Activated T-cell treated with anti-CD3 and anti-CD28 coated beads, Interleukin-2, amount 50 U/mL, for 72 hours (primary cell): ENCODE measurements at regions not wholly inside any gene's neighbourhood (a gene's known extent, or its start where the extent isn't known, plus 50 kb on each side); places are given as distances from the start of the nearest gene placed in this dataset.

ENCODE experiments used
- ATAC-seq, 2 donors: fragments of 150-1000 bp; cut with Tn5 transposase; replicated peaks in 1 of 2; 2 replicates each; pipeline ENCODE4 v1.10.0; 2021; ENCODE audit warnings: moderate library complexity in 2 of 2, mild to moderate bottlenecking in 1 of 2
- DNase-seq, 2 donors: peaks; one replicate each; pipeline ENCODE4 v3.0.0; 2021 to 2022; ENCODE audit warnings: mixed read lengths in 1 of 2
- H3K27ac Mint-ChIP-seq: one replicate; pipeline ENCODE4 v1.8.0; 2022; ENCODE audit warnings: mild to moderate bottlenecking, moderate library complexity, mixed read lengths
- H3K27me3 Mint-ChIP-seq: one replicate; pipeline ENCODE4 v1.8.0; 2022; ENCODE audit warnings: low read depth, mixed read lengths
- H3K36me3 Mint-ChIP-seq, 2 donors: one replicate each; pipeline ENCODE4 v1.8.0; 2022; ENCODE audit warnings: mixed read lengths in 2 of 2, mild to moderate bottlenecking in 1 of 2; ENCODE audit not compliant: insufficient read depth in 2 of 2
- H3K4me1 Mint-ChIP-seq: one replicate; pipeline ENCODE4 v1.8.0; 2022; ENCODE audit warnings: low read depth, mixed read lengths
- H3K4me3 Mint-ChIP-seq, 2 donors: one replicate each; pipeline ENCODE4 v1.8.0; 2022; ENCODE audit warnings: mild to moderate bottlenecking in 2 of 2, mixed read lengths in 2 of 2, moderate library complexity in 2 of 2
- H3K9me3 Mint-ChIP-seq, 2 donors: one replicate each; pipeline ENCODE4 v1.8.0; 2022; ENCODE audit warnings: mixed read lengths in 2 of 2

- Mint-ChIP-seq H3K36me3 (no peaks in the 10 kb centered on the region), H3K4me1 (peaks cover 5% of the 10 kb centered on the region), H3K27me3 (no peaks in the 10 kb centered on the region), H3K9me3 (peaks cover 0 to 3% of the 10 kb centered on the region in 2 donors), H3K27ac (no peak overlapping the region), H3K4me3 (no peak overlapping the region)
- ATAC-seq = peak; percentile 44 to 84
- peak in 1 of 2 donors; percentile 2 for DNase-seq
These were observed 353.1 kb upstream of the BOD1L1 start for GRCh38 chr4:13980317-13981310.

DNA sequence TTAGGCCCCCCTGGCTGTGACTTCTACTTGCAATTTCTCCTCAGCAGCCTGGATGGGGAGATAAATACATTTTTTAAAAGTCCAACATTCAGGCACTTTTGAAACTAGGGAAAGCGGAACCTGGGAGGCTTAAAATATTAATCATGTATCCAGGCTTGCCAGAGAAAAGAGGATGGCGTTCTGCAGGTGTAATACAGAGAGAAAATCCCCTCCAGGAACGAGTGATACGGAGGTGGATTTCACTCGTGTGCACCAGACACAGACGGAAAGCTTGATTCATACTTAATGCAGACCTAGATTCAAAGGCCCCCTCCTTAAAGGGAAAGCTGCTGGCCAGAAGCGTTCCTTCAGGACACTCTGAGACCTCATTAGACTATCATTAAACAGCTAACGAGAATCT, 354.0 kb upstream of the BOD1L1 start:
- no peaks in the 10 kb centered on the region for H3K36me3 Mint-ChIP-seq
- no peak for DNase-seq
- no peak for ATAC-seq
- H3K27me3 Mint-ChIP-seq = no peaks in the 10 kb centered on the region
- H3K4me1 Mint-ChIP-seq = peaks cover 5% of the 10 kb centered on the region
- H3K4me3 Mint-ChIP-seq = no peak overlapping the region
- no peak overlapping the region for H3K27ac Mint-ChIP-seq
- H3K9me3 Mint-ChIP-seq = peaks cover 0 to 3% of the 10 kb centered on the region in 2 donors

GRCh38 chr4:13982010-13982409, 354.5 kb upstream of the BOD1L1 start:
- Mint-ChIP-seq H3K9me3 (peaks cover 0 to under 1% of the 10 kb centered on the region in 2 donors), H3K27ac (no peak overlapping the region), H3K36me3 (no peaks in the 10 kb centered on the region), H3K4me3 (no peak overlapping the region), H3K27me3 (no peaks in the 10 kb centered on the region), H3K4me1 (peaks cover 5% of the 10 kb centered on the region)
- DNase-seq = no peak
- no peak for ATAC-seq

DNA sequence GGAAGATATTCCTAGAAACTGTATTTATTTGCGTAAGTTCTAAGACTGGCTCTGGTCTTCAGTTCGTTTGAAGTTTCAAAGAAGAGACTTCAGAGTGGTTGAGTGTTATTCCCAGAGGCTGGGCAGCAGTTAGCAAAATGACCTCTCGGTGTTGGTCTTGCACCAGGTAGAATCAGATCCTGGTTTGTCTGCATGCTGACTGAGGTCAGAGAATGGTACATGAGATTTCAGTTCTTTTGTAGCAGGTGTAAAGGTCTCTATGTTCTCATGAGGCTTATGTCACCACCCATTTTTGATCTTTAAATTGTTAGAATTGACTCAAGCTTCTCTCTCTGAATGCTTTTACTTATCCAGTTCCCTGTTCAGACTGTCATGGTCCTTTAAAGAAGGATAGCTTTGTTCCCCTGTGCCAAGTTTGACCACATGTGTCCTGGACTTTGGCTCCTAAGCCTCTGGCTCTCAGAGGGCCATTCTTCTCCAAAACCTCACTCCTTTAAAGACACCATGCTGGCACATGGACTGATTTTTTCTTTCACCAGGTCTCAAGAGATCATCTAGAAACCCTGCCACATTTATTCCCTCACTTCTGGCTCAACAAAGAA, 355.8 kb upstream of the BOD1L1 start:
- Mint-ChIP-seq H3K4me1 (peaks cover 5% of the 10 kb centered on the region), H3K36me3 (no peaks in the 10 kb centered on the region), H3K4me3 (no peak overlapping the region), H3K27ac (no peak overlapping the region), H3K27me3 (peaks cover 5% of the 10 kb centered on the region), H3K9me3 (no peaks in the 10 kb centered on the region)
- no peak for DNase-seq
- ATAC-seq = no peak

DNA sequence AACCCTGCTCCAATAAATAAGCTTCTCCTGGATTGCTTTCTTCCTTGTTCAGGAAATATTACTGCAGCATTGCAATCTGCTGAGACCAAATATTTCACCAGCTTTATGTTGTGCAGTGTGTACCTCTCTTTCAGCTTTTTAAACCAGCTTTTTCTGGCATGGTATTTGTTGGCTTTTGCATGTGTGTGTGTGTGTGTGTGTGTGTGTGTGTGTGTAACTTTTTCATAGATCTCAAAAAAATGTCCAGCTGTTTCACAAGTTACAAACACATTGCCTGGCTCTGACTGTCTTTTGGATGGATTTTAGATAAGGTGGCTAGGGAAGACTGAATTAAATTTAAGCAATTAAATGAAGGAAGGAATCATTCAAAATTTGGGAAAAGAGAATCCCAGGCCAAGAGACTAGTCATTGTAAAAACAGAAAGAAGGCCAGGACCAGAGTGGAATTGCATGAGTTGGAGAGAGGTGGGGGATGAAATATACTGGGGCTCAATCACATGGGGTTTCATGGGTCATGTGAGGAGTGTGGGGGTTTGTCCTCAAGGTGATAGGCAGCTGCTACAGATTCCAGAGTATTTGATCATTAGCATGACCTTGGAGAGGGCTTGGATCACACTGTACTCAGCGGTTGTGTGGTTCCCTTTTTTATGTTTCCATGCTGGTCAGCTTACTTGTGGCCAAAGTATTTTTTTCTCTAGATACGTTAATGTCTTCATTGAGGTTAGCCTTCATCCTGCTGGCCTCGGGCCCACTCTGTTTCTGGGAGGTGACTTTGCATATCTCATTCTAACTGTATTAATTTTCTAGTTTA, 357.7 kb upstream of the BOD1L1 start:
- peaks cover 5% of the 10 kb centered on the region for H3K4me1 Mint-ChIP-seq
- H3K27ac Mint-ChIP-seq = no peak overlapping the region
- DNase-seq (no peak), ATAC-seq (no peak)
- H3K27me3 Mint-ChIP-seq = peaks cover 5% of the 10 kb centered on the region
- H3K36me3 Mint-ChIP-seq = no peaks in the 10 kb centered on the region
- no peak overlapping the region for H3K4me3 Mint-ChIP-seq
- no peaks in the 10 kb centered on the region for H3K9me3 Mint-ChIP-seq

DNA sequence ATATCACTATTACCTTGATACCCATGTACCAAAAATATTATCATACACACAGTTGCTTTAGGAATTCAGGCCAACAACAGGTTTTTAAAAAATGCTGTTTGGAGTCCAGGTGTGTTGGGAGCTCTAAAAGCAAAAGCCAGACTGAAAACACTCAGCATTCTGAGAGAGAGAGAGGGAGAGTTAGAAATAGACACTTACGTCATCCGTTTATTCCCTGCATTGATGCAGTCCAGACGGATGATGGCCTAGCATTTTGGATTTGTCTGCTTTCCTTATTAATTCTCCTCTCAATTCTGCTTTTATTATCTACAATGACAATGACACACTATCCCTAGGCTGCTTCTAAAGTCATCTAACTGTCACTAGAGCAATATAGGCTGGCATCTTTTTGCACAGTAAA, 358.3 kb upstream of the BOD1L1 start:
- Mint-ChIP-seq H3K36me3 (no peaks in the 10 kb centered on the region), H3K27ac (no peak overlapping the region), H3K27me3 (peaks cover 5% of the 10 kb centered on the region), H3K4me1 (peaks cover 5% of the 10 kb centered on the region), H3K4me3 (no peak overlapping the region), H3K9me3 (no peaks in the 10 kb centered on the region)
- DNase-seq = no peak
- no peak for ATAC-seq

GRCh38 chr4:13986548-13986947, 359.0 kb upstream of the BOD1L1 start:
- Mint-ChIP-seq H3K4me1 (peaks cover 5% of the 10 kb centered on the region), H3K9me3 (no peaks in the 10 kb centered on the region), H3K27me3 (peaks cover 5% of the 10 kb centered on the region), H3K36me3 (no peaks in the 10 kb centered on the region), H3K4me3 (no peak overlapping the region), H3K27ac (no peak overlapping the region)
- ATAC-seq = no peak
- DNase-seq = no peak

DNA sequence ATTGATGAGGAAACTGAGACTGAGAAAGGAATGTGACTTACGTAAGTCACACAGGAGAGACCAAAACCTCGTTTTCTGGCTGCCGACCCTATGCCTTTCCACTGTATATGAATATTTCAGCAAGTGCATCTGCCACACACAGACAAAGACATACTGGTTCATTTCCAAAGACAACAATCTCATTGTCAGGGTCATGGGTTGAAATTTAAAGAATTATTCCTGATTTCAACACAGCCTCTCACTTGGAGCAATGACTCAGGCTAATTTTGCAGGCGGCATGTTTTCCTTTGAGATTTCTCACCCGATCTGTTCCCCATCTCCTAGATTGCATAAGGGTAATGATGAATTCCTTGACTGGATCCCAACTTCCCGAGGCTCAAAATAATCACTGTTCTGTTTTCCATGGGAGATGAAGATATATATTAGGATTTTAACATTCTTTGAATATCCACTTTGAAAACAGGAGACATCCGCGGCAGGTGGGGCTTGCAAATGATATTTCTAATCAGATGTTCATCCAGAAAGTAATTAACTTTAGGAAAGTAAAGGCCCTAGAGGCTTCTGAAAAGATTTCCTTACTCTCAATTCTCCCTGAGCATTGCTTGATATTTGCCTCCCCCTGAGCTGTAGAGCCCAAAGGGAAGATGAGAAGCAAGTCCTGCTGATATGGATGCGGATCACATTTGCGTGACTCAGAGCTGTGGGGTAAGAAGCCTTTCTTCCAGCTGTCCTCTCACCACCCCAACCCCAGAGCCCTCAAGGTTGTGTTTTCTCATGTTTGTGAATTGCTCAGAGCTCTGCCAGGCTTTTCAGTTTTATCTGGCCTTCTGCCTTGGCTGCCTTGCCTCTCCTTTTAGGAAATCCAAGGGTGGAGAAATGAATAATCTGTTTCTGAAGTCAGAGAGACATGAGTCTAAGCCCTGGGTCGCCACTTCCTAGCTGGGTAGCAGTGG, 361.1 kb upstream of the BOD1L1 start:
- DNase-seq (no peak), ATAC-seq (no peak)
- no peaks in the 10 kb centered on the region for H3K4me1 Mint-ChIP-seq
- H3K36me3 Mint-ChIP-seq = no peaks in the 10 kb centered on the region
- peaks cover 0 to 2% of the 10 kb centered on the region in 2 donors for H3K9me3 Mint-ChIP-seq
- no peak overlapping the region for H3K27ac Mint-ChIP-seq
- no peak overlapping the region for H3K4me3 Mint-ChIP-seq
- H3K27me3 Mint-ChIP-seq = peaks cover 5% of the 10 kb centered on the region

DNA sequence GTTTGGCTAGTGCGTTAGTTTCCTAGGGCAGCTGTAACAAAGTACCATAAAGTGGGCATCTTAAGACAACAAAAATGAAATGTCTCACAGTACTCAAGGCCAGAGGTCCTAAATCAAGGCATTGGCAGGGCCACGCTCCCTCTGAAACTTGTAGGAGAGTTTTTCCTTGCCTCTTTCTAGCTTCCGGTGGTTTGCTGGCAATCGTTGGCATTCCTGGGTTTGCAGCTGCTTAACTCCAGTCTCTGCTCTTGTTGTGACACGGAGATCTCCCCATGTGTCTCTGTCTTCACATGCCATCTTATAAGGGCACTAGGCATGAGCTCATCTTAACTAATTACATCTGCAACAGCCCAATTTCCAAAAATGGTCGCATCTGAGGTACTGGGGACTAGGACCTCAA, 362.0 kb upstream of the BOD1L1 start:
- no peak for DNase-seq
- ATAC-seq = no peak
- H3K4me3 Mint-ChIP-seq = no peak overlapping the region
- no peaks in the 10 kb centered on the region for H3K4me1 Mint-ChIP-seq
- H3K27me3 Mint-ChIP-seq = peaks cover 5% of the 10 kb centered on the region
- no peak overlapping the region for H3K27ac Mint-ChIP-seq
- H3K9me3 Mint-ChIP-seq = peaks cover 0 to 2% of the 10 kb centered on the region in 2 donors
- H3K36me3 Mint-ChIP-seq = no peaks in the 10 kb centered on the region

DNA sequence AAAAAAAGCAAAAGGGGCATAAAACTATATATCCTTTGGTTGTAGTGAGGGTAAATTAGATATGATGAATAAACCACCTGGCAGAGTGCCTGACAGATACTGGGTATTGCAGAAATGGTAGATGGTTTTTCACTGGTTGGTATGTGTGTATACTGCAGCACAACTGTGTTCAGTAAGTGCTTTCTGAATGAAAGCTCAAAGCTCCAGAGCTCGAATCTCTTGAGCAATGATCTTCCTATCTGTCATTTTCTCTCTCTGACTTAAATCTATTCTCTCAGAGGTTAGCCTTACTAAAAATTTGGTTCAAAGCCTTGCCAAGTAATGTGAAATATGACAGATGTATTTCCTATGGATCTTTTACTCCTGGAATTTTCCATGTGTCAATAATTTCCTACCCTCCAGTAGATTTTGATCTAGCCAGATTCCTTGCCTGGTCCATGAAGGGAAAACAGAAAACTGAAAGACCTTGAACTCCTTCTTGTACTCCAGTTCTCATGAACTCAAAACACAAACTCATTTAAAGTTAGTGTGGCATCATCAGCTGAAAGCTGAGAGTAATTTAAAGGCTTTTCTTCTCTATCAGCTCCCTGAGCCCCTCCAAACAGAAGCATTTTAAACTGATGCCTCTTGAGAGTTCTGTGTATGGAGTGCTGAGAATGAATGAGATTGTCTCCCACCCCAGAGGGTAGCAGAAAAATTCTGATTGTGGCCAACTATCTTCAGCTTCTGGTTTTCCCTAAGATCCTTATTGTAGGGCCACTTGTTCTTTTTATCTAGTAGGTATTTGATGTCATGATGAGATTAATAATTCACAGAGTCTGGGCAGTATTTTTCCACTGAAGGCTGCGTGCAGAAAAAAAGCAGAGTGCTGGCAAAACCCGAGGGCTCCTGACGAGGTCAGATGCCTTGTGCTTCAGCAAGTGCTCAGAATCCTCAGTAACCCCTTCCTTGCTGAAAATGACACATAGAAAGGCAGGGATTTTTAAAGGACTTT, 363.4 kb upstream of the BOD1L1 start:
- Mint-ChIP-seq H3K4me3 (no peak overlapping the region), H3K27me3 (peaks cover 5% of the 10 kb centered on the region), H3K4me1 (no peaks in the 10 kb centered on the region), H3K36me3 (no peaks in the 10 kb centered on the region), H3K27ac (no peak overlapping the region), H3K9me3 (peaks cover 0 to 2% of the 10 kb centered on the region in 2 donors)
- DNase-seq = no peak
- no peak for ATAC-seq

GRCh38 chr4:13992041-13992440, 364.5 kb upstream of the BOD1L1 start:
- no peak for ATAC-seq
- no peak for DNase-seq
- Mint-ChIP-seq H3K4me3 (no peak overlapping the region), H3K27me3 (peaks cover 5% of the 10 kb centered on the region), H3K36me3 (no peaks in the 10 kb centered on the region), H3K4me1 (no peaks in the 10 kb centered on the region), H3K27ac (no peak overlapping the region), H3K9me3 (peaks cover 0 to 2% of the 10 kb centered on the region in 2 donors)
